Progenitor cell of endocrine pancreas (in vitro differentiated cells): ENCODE measurements at regions not wholly inside any gene's neighbourhood (a gene's known extent, or its start where the extent isn't known, plus 50 kb on each side); places are given as distances from the start of the nearest gene placed in this dataset.

Experiments
- DNase-seq: peaks from one replicate; pipeline ENCODE4 v3.0.0; 2021; ENCODE audit warnings: low spot score; ENCODE audit not compliant: unreplicated experiment
- H3K27ac Mint-ChIP-seq: 2 replicates; pipeline ENCODE4 v1.8.0; 2021; ENCODE audit warnings: mild to moderate bottlenecking, moderate library complexity, mixed read lengths
- H3K27me3 Mint-ChIP-seq: 2 replicates; pipeline ENCODE4 v1.8.0; 2021; ENCODE audit warnings: mixed read lengths
- H3K36me3 Mint-ChIP-seq: 2 replicates; pipeline ENCODE4 v1.8.0; 2022; ENCODE audit warnings: mixed read lengths; ENCODE audit not compliant: insufficient read depth
- H3K4me1 Mint-ChIP-seq: 2 replicates; pipeline ENCODE4 v1.8.0; 2021; ENCODE audit warnings: low read depth, mixed read lengths
- H3K4me3 Mint-ChIP-seq: 2 replicates; pipeline ENCODE4 v1.8.0; 2021; ENCODE audit warnings: low read depth, mild to moderate bottlenecking, moderate library complexity, mixed read lengths
- H3K9me3 Mint-ChIP-seq: 2 replicates; pipeline ENCODE4 v1.8.0; 2021; ENCODE audit warnings: low read depth, mixed read lengths
- TF ChIP-seq, protein P1 (sequence below): fragments of 200-600 bp; sonication (generic); IDR thresholded peaks from one replicate; pipeline ENCODE4 v1.5.0; 2021; ENCODE audit warnings: antibody characterized with exemption, mild to moderate bottlenecking; ENCODE audit not compliant: unreplicated experiment

DNA sequence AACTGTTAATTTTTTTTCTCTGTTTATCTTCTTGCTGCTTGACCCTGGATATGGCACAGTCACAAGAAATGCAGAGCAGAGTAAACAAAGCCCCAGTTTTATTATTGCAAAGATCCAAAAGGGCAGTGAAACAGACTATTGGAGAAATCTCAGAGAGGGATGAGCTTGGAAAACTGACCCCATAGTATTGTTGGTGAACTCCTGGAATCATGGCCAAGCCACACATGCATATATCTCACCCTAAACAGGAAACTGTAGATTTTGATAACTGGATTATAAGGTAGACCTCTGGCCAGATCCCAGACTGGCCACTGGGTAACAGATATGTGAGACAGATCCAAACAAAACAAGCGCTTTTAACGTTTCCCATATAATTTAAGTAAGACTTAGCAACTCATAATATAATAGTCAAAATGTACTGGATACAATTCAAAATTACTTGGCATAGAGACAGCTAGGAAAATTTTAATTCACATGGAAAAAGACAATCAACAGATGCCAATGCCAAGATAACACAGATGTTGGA, 263.5 kb upstream of the SEMA6A start:
- Mint-ChIP-seq H3K36me3 (no peaks in the 10 kb centered on the region), H3K27me3 (no peaks in the 10 kb centered on the region), H3K4me3 (no peak overlapping the region), H3K9me3 (peaks cover 2% of the 10 kb centered on the region), H3K27ac (no peak overlapping the region), H3K4me1 (peaks cover 3% of the 10 kb centered on the region)
- TF ChIP-seq, protein P1, sequence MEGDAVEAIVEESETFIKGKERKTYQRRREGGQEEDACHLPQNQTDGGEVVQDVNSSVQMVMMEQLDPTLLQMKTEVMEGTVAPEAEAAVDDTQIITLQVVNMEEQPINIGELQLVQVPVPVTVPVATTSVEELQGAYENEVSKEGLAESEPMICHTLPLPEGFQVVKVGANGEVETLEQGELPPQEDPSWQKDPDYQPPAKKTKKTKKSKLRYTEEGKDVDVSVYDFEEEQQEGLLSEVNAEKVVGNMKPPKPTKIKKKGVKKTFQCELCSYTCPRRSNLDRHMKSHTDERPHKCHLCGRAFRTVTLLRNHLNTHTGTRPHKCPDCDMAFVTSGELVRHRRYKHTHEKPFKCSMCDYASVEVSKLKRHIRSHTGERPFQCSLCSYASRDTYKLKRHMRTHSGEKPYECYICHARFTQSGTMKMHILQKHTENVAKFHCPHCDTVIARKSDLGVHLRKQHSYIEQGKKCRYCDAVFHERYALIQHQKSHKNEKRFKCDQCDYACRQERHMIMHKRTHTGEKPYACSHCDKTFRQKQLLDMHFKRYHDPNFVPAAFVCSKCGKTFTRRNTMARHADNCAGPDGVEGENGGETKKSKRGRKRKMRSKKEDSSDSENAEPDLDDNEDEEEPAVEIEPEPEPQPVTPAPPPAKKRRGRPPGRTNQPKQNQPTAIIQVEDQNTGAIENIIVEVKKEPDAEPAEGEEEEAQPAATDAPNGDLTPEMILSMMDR, result no peak
- DNase-seq, result no peak

DNA sequence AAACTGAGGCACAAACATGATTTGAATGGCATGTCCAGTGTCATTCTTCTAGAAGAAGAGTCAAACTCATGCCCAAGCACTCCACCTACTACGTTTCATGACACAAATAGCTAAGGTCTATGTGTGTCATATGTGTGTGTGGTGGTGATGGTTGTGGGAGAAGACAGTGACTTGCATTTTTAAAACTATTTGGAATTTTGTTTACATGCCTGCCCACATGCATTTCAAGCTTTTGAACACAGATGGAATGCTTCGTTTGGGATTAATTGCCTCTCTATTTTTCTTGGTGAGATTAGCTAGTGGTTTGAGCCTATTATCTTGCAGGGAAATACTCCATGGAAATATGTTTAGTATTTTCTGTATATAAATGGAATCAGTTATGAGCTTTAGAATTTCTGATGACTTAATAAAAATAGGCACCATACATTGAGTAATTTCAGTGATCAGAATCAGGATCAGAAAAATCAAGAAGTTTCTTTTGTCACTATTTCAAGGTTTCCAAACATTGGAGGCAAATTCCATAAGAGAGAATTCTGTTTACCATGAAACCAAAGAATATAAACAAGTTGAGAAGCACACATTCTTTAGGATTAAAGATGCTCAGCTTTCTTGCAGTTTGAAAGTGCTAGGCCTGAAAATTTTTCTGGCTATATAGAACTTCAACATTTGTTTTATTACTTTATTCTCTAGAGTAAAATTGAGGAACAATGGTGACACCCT, 260.3 kb upstream of the SEMA6A start:
- H3K27ac Mint-ChIP-seq, result no peak overlapping the region
- peaks cover 4% of the 10 kb centered on the region for H3K27me3 Mint-ChIP-seq
- no peaks in the 10 kb centered on the region for H3K4me1 Mint-ChIP-seq
- H3K4me3 Mint-ChIP-seq, result no peak overlapping the region
- no peaks in the 10 kb centered on the region for H3K9me3 Mint-ChIP-seq
- no peak for DNase-seq
- TF ChIP-seq, protein P1, result no peak
- no peaks in the 10 kb centered on the region for H3K36me3 Mint-ChIP-seq

DNA sequence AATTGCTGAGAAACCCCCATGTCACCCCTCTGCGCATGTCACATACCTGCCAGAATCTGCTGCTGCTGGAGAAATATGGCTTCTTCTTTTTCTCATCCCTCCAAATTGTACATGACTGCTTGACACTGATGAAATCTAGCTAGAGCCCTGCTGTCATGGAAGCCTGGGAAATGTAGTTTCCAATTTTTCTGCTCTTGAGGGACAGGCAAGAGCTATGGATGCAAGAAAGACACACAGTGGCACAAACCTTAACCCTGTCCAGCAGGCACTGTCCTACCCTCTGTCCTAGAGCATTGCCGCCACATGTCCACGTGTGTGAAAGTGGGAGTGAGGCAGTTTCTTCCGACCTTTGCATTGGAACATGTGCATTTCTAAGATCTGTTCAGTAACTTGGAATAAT, 255.5 kb upstream of the SEMA6A start:
- H3K9me3 Mint-ChIP-seq, result no peaks in the 10 kb centered on the region
- H3K27me3 Mint-ChIP-seq, result peaks cover 4% of the 10 kb centered on the region
- no peak for DNase-seq
- no peaks in the 10 kb centered on the region for H3K4me1 Mint-ChIP-seq
- H3K36me3 Mint-ChIP-seq, result no peaks in the 10 kb centered on the region
- no peak overlapping the region for H3K4me3 Mint-ChIP-seq
- no peak overlapping the region for H3K27ac Mint-ChIP-seq
- TF ChIP-seq, protein P1, result no peak

DNA sequence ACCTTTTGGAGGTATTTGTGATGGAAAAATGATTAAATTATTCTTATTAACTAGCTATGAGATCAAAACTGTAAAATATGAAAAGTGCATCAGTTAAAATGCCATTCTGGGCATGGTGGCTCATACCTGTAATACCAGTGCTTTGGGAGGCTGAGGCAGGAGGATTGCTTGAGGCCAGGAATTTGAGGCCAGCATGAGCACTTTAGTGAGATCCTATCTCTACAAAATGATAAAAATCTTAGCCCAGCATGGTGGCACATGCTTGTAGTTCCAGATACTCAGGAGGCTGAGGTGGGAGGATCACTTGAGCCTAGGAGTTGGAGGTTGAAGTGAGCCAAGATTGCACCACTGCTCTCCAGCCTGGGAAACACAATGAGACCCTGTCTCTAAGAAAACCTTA, 252.5 kb upstream of the SEMA6A start:
- no peak for DNase-seq
- no peaks in the 10 kb centered on the region for H3K9me3 Mint-ChIP-seq

DNA sequence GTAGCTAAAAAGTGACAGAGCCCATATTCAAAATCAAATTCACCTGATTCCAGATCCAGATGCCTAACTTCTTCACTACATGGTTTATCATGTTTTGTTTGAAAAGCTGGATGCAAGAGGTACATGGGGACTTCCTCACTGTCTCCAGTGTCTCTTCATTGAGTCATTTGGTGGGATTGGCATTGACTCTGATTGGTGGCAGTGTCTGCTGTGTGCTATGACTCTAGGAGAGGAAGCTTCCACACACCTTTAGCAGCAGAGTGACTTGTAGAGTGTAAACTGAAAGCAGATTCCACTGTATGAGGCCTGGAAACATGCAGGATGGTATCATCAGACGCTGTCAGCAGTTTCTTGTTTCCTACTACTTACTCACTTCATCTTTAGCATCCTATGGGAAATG, 250.9 kb upstream of the SEMA6A start:
- H3K4me3 Mint-ChIP-seq, result no peak overlapping the region
- no peaks in the 10 kb centered on the region for H3K4me1 Mint-ChIP-seq
- peaks cover 11% of the 10 kb centered on the region for H3K27me3 Mint-ChIP-seq
- DNase-seq, result no peak
- H3K36me3 Mint-ChIP-seq, result no peaks in the 10 kb centered on the region
- no peaks in the 10 kb centered on the region for H3K9me3 Mint-ChIP-seq
- TF ChIP-seq, protein P1, result no peak
- no peak overlapping the region for H3K27ac Mint-ChIP-seq

More for the DNA sequence above, 252.5 kb upstream of the SEMA6A start:
- H3K36me3 Mint-ChIP-seq, result no peaks in the 10 kb centered on the region
- H3K27ac Mint-ChIP-seq, result no peak overlapping the region
- TF ChIP-seq, protein P1, result no peak
- no peak overlapping the region for H3K4me3 Mint-ChIP-seq
- H3K27me3 Mint-ChIP-seq, result peaks cover 7% of the 10 kb centered on the region
- no peaks in the 10 kb centered on the region for H3K4me1 Mint-ChIP-seq
